BJ (cell line): ENCODE measurements at regions not wholly inside any gene's neighbourhood (a gene's known extent, or its start where the extent isn't known, plus 50 kb on each side); places are given as distances from the start of the nearest gene placed in this dataset.

Source experiments
- CTCF ChIA-PET: fragments of 350-600 bp; formaldehyde crosslinking; extraction: SDS; loops from one replicate; lab custom pipeline; 2021; ENCODE audit warnings: antibody characterized with exemption, inconsistent platforms; lab: Yijun Ruan, JAX
- POLR2A ChIA-PET: fragments of 300-600 bp; sonication (Branson Sonifier 250); formaldehyde crosslinking; extraction: SDS; loops from one replicate; lab custom pipeline; 2021; ENCODE audit warnings: antibody characterized with exemption; lab: Charles Lee
- DNase-seq: peaks from one replicate; pipeline ENCODE4 v3.0.0-alpha.2; 2011; ENCODE audit warnings: low read depth
- H3K27me3 ChIP-seq: 2 replicates; pipeline ENCODE4 v1.6.0; 2011; ENCODE audit warnings: low read length; ENCODE audit not compliant: control insufficient read depth, insufficient read depth
- H3K36me3 ChIP-seq: 2 replicates; pipeline ENCODE4 v1.5.1; 2011; ENCODE audit warnings: low read length; ENCODE audit not compliant: control insufficient read depth, insufficient read depth
- H3K4me3 ChIP-seq: 2 replicates; pipeline ENCODE4 v1.5.1; 2011; ENCODE audit warnings: low read depth, mild to moderate bottlenecking, control low read depth, low read length
- CTCF ChIP-seq: IDR thresholded peaks from 2 replicates; pipeline ENCODE4 v1.5.1; 2011; ENCODE audit warnings: low read depth, mild to moderate bottlenecking, control low read depth, inconsistent platforms, low read length, moderate library complexity; ENCODE audit not compliant: insufficient read depth

GRCh38 chr21:27606422-27606821, 639.5 kb upstream of the ADAMTS5 start:
- Histone ChIP-seq H3K27me3 (no peaks in the 10 kb centered on the region), H3K36me3 (no peaks in the 10 kb centered on the region), H3K4me3 (no peak overlapping the region)
- ChIA-PET CTCF (interaction anchor here (1.6 kb wide), 1 partner anchor 50 kb away, joined by 3 read pairs; no protein-coding TSS in a partner anchor), POLR2A (no interaction called here)
- no peak for TF ChIP-seq CTCF
- no peak for DNase-seq

GRCh38 chr21:27596196-27596595, 629.3 kb upstream of the ADAMTS5 start:
- no peak for TF ChIP-seq CTCF
- Histone ChIP-seq H3K4me3 (no peak overlapping the region), H3K27me3 (no peaks in the 10 kb centered on the region), H3K36me3 (no peaks in the 10 kb centered on the region)
- DNase-seq: no peak
- POLR2A ChIA-PET: no interaction called here
- CTCF ChIA-PET: no interaction called here

GRCh38 chr21:27595716-27596115, 628.8 kb upstream of the ADAMTS5 start:
- DNase-seq: no peak
- no peak overlapping the region for H3K4me3 ChIP-seq
- no peaks in the 10 kb centered on the region for H3K36me3 ChIP-seq
- ChIA-PET POLR2A (no interaction called here), CTCF (no interaction called here)
- TF ChIP-seq CTCF: no peak
- no peaks in the 10 kb centered on the region for H3K27me3 ChIP-seq

GRCh38 chr21:27590271-27590670, 623.4 kb upstream of the ADAMTS5 start:
- ChIA-PET CTCF (no interaction called here), POLR2A (no interaction called here)
- no peaks in the 10 kb centered on the region for H3K36me3 ChIP-seq
- DNase-seq: peak; percentile 41
- TF ChIP-seq CTCF: no peak
- H3K4me3 ChIP-seq: no peak overlapping the region
- H3K27me3 ChIP-seq: no peaks in the 10 kb centered on the region

GRCh38 chr21:27589781-27590180, 622.9 kb upstream of the ADAMTS5 start:
- Histone ChIP-seq H3K4me3 (no peak overlapping the region), H3K36me3 (no peaks in the 10 kb centered on the region), H3K27me3 (no peaks in the 10 kb centered on the region)
- POLR2A ChIA-PET: no interaction called here
- no peak for TF ChIP-seq CTCF
- CTCF ChIA-PET: no interaction called here
- no peak for DNase-seq
